ENCODE measurements at regions not wholly inside any gene's neighbourhood (a gene's known extent, or its start where the extent isn't known, plus 50 kb on each side); places are given as distances from the start of the nearest gene placed in this dataset.
"Not testable (repeated sequence)": the region's sequence is repeated elsewhere in the genome, so short reads cannot be mapped to it uniquely, and the experiment has no call there.

- not testable (repeated sequence) for TF ChIP-seq CTCF (IDR thresholded peaks at IDR 0.05; ENCODE audit: low read depth, low read length); EZH2phosphoT487 (IDR thresholded peaks at IDR 0.05; ENCODE audit: low read depth)
Observed at GRCh38 chr13:65490725-65491124, 1739.4 kb downstream of the PCDH9 start.
